T-cell (primary cell): ENCODE measurements at regions not wholly inside any gene's neighbourhood (a gene's known extent, or its start where the extent isn't known, plus 50 kb on each side); places are given as distances from the start of the nearest gene placed in this dataset.
"Not testable (repeated sequence)": the region's sequence is repeated elsewhere in the genome, so short reads cannot be mapped to it uniquely, and the experiment has no call there.

Experiments used
- ATAC-seq, 4 experiments: fragments of 200-7000 bp in 3 of 4; fragments of 150-1000 bp in 1 of 4; cut with Tn5 transposase; replicated peaks in 1 of 4; 1 replicate in 3 of 4; 2 replicates in 1 of 4; pipeline ENCODE4 v1.10.0; 2021; ENCODE audit warnings: moderate library complexity in 3 of 4, mild to moderate bottlenecking in 2 of 4, moderate number of reproducible peaks in 1 of 4
- CTCF ChIA-PET, 2 donors: fragments of 300-600 bp; sonication (Branson Sonifier 250); formaldehyde crosslinking; loops; one replicate each; lab custom pipeline; 2022; ENCODE audit warnings: antibody characterized with exemption in 2 of 2; lab: Charles Lee
- POLR2A ChIA-PET, 2 donors: fragments of 300-600 bp; sonication (Branson Sonifier 250); formaldehyde crosslinking; loops; one replicate each; lab custom pipeline; 2022; ENCODE audit warnings: antibody characterized with exemption in 2 of 2; lab: Charles Lee
- DNase-seq, 35 experiments: peaks; one replicate each; pipeline versions ENCODE4 v3.0.0 to v3.0.0-alpha.2; 2013 to 2023
- H3K27ac ChIP-seq: one replicate; pipeline ENCODE4 v1.5.1; 2013; ENCODE audit warnings: low read length
- H3K27me3 ChIP-seq, 2 experiments: replicated peaks in 1 of 2; 1 replicate in 1 of 2; 2 replicates in 1 of 2; pipeline versions ENCODE4 v1.6.1 to v1.7.0; 2013; ENCODE audit warnings: low read length in 1 of 2, mixed read lengths in 1 of 2; ENCODE audit not compliant: control insufficient read depth in 2 of 2, insufficient read depth in 2 of 2; ENCODE audit errors: extremely low read depth in 1 of 2
- H3K36me3 ChIP-seq, 2 donors: 1 replicate in 1 of 2; 2 replicates in 1 of 2; pipeline versions ENCODE4 v1.6.1 to v1.7.0; 2013; ENCODE audit warnings: low read length in 1 of 2; ENCODE audit not compliant: control insufficient read depth in 2 of 2, insufficient read depth in 1 of 2; ENCODE audit errors: extremely low read depth in 1 of 2
- H3K4me1 ChIP-seq, 2 experiments: 1 replicate in 1 of 2; 2 replicates in 1 of 2; pipeline versions ENCODE4 v1.6.1 to v1.7.0; 2013; ENCODE audit warnings: low read length in 2 of 2, mixed read lengths in 1 of 2; ENCODE audit not compliant: insufficient read depth in 2 of 2, control insufficient read depth in 1 of 2; ENCODE audit errors: extremely low read depth in 1 of 2
- H3K4me3 ChIP-seq, 2 donors: 1 replicate in 1 of 2; 2 replicates in 1 of 2; pipeline versions ENCODE4 v1.5.1 to v1.7.0; 2013; ENCODE audit warnings: mild to moderate bottlenecking in 2 of 2, low read length in 1 of 2, moderate library complexity in 1 of 2; ENCODE audit not compliant: control insufficient read depth in 1 of 2; ENCODE audit errors: extremely low read depth in 1 of 2
- H3K9me3 ChIP-seq: 2 replicates; pipeline ENCODE4 v1.7.0; 2013
- H3K27ac Mint-ChIP-seq, 2 donors: one replicate each; pipeline ENCODE4 v1.8.0; 2020 to 2021; ENCODE audit warnings: mild to moderate bottlenecking in 2 of 2, mixed read lengths in 2 of 2
- H3K27me3 Mint-ChIP-seq, 2 donors: one replicate each; pipeline ENCODE4 v1.8.0; 2021 to 2022; ENCODE audit warnings: mixed read lengths in 2 of 2
- H3K36me3 Mint-ChIP-seq: one replicate; pipeline ENCODE4 v1.8.0; 2021; ENCODE audit warnings: mixed read lengths
- H3K4me1 Mint-ChIP-seq, 3 donors: one replicate each; pipeline ENCODE4 v1.8.0; 2020 to 2022; ENCODE audit warnings: mixed read lengths in 3 of 3, mild to moderate bottlenecking in 1 of 3
- H3K4me3 Mint-ChIP-seq, 3 donors: one replicate each; pipeline ENCODE4 v1.8.0; 2020 to 2022; ENCODE audit warnings: mild to moderate bottlenecking in 3 of 3, mixed read lengths in 3 of 3, moderate library complexity in 3 of 3
- H3K9me3 Mint-ChIP-seq, 3 donors: one replicate each; pipeline ENCODE4 v1.8.0; 2020 to 2022; ENCODE audit warnings: mixed read lengths in 3 of 3
- WGBS: methylation state at CpG from one replicate; pipeline ENCODE4 v1.1.5; 2013; ENCODE audit warnings: missing lambda C conversion rate; ENCODE audit not compliant: insufficient coverage; 5-methylcytosine and 5-hydroxymethylcytosine counted together

DNA sequence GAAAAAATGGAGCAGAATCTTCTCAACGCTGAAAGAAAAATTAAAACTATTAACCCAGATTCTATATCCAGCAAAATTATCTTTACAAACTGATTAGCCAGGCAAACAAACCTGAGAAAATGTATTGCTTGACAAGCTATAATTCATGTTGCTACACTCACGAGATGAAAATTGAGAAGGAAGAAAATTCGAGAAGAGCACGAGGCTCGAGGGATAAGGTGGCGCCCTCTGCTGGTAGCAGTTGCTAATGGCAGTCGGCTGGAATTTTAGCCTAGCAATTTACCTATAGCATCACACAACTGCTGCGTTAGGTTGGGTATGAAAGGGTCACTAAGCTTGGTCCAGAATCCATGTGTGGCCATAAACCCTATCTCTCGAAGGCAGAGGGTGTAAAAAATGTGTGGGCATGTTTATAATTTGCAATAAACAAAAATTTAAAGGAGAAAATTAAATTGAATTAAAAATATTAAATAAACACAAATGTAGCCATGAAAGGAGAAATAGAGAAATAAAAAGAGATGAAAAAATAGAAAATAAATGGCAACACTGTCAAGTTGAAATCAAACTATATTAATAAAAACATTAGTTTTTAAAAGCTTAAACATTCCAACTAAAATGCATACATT lies 126.6 kb downstream of the PPP4R3C start:
- no peak overlapping the region for H3K27ac Mint-ChIP-seq
- no peak for ATAC-seq
- CTCF ChIA-PET: no interaction called here
- H3K9me3 Mint-ChIP-seq: peaks cover 0 to 3% (median 0%) of the 10 kb centered on the region in 3 donors
- Histone ChIP-seq H3K9me3 (no peaks in the 10 kb centered on the region), H3K4me3 (no peak overlapping the region), H3K36me3 (no peaks in the 10 kb centered on the region), H3K27ac (no peak overlapping the region), H3K27me3 (no peaks in the 10 kb centered on the region), H3K4me1 (no peaks in the 10 kb centered on the region)
- no CpG with 5 or more reads among the region's 9 CpGs for WGBS
- POLR2A ChIA-PET: no interaction called here
- H3K36me3 Mint-ChIP-seq: no peaks in the 10 kb centered on the region
- DNase-seq: peak in 9 of 35 experiments; percentile 2 to 29 (median 7)
- H3K4me1 Mint-ChIP-seq: no peaks in the 10 kb centered on the region
- H3K27me3 Mint-ChIP-seq: no peaks in the 10 kb centered on the region
- no peak overlapping the region for H3K4me3 Mint-ChIP-seq

DNA sequence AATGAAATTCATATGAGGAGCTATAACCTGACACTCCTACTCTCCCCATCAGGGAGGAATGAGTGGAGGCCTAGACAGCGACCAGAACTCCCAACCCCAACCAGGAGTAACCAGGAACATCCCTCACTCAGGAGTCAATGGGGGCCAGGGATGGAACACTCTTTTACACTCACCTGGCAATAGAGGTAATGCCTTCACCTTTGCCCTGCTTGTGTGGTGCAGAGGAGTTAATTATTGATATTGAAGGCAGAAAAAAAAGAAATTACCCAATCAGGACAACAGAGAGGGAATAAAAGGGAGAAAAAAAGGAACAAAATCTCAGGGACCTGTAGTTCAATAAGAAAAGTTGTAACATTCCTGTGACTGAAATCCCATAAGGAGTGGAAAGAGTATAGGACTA lies 141.5 kb downstream of the PPP4R3C start:
- Histone ChIP-seq H3K27me3 (no peaks in the 10 kb centered on the region), H3K4me1 (no peaks in the 10 kb centered on the region), H3K36me3 (no peaks in the 10 kb centered on the region), H3K4me3 (no peak overlapping the region), H3K27ac (no peak overlapping the region), H3K9me3 (no peaks in the 10 kb centered on the region)
- no peak for DNase-seq
- POLR2A ChIA-PET: no interaction called here
- no peaks in the 10 kb centered on the region for H3K27me3 Mint-ChIP-seq
- no peaks in the 10 kb centered on the region for H3K4me1 Mint-ChIP-seq
- CTCF ChIA-PET: no interaction called here
- no peak overlapping the region for H3K27ac Mint-ChIP-seq
- H3K36me3 Mint-ChIP-seq: no peaks in the 10 kb centered on the region
- H3K9me3 Mint-ChIP-seq: peaks cover 0 to 5% (median 0%) of the 10 kb centered on the region in 3 donors
- ATAC-seq: no peak
- H3K4me3 Mint-ChIP-seq: no peak overlapping the region
- no CpG with 5 or more reads among the region's 1 CpG for WGBS

- no peaks in the 10 kb centered on the region for H3K4me1 Mint-ChIP-seq
- peaks cover 0 to 4% (median 0%) of the 10 kb centered on the region in 3 donors for H3K9me3 Mint-ChIP-seq
- H3K27ac Mint-ChIP-seq: no peak overlapping the region
- ATAC-seq (no peak), DNase-seq (no peak)
- Histone ChIP-seq H3K4me1 (no peaks in the 10 kb centered on the region), H3K36me3 (no peaks in the 10 kb centered on the region), H3K27ac (no peak overlapping the region), H3K27me3 (no peaks in the 10 kb centered on the region), H3K9me3 (no peaks in the 10 kb centered on the region), H3K4me3 (no peak overlapping the region)
- H3K27me3 Mint-ChIP-seq: no peaks in the 10 kb centered on the region
- no peaks in the 10 kb centered on the region for H3K36me3 Mint-ChIP-seq
- CTCF ChIA-PET: no interaction called here
- POLR2A ChIA-PET: interaction anchor here in 1 of 2 donors (0.6 kb wide), 1 partner anchor 29 kb away, joined by 6 read pairs; no protein-coding TSS in a partner anchor
- no peak overlapping the region for H3K4me3 Mint-ChIP-seq
Observed at GRCh38 chrX:27309406-27309805, 153.7 kb downstream of the PPP4R3C start.

DNA sequence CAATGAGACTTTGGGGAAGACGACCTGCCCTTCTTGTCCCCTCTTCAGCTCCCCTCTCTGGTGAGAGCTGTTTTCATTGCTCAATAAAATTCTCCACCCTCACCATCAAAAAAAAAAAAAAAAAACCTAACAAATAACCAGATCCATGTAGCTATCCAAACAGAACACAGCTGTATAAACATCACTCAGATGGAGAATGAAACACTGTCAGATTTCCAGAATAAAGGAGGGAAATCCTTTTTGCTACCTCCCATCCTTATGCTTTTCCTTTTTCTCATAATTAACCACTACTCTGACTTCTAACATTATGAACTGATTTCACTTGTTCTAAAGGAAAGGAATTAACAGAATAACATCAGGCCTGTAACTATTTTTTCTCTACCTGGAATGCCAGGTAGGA lies 155.6 kb downstream of the PPP4R3C start:
- POLR2A ChIA-PET: no interaction called here
- WGBS: no CpG with 5 or more reads among the region's 1 CpG
- Histone ChIP-seq H3K4me3 (no peak overlapping the region), H3K36me3 (no peaks in the 10 kb centered on the region), H3K27me3 (no peaks in the 10 kb centered on the region), H3K4me1 (no peaks in the 10 kb centered on the region), H3K27ac (no peak overlapping the region), H3K9me3 (no peaks in the 10 kb centered on the region)
- DNase-seq (no peak), ATAC-seq (no peak)
- no peak overlapping the region for H3K27ac Mint-ChIP-seq
- H3K9me3 Mint-ChIP-seq: peaks cover 0 to 4% (median 0%) of the 10 kb centered on the region in 3 donors
- H3K36me3 Mint-ChIP-seq: no peaks in the 10 kb centered on the region
- H3K27me3 Mint-ChIP-seq: no peaks in the 10 kb centered on the region
- no peaks in the 10 kb centered on the region for H3K4me1 Mint-ChIP-seq
- H3K4me3 Mint-ChIP-seq: no peak overlapping the region
- CTCF ChIA-PET: no interaction called here

DNA sequence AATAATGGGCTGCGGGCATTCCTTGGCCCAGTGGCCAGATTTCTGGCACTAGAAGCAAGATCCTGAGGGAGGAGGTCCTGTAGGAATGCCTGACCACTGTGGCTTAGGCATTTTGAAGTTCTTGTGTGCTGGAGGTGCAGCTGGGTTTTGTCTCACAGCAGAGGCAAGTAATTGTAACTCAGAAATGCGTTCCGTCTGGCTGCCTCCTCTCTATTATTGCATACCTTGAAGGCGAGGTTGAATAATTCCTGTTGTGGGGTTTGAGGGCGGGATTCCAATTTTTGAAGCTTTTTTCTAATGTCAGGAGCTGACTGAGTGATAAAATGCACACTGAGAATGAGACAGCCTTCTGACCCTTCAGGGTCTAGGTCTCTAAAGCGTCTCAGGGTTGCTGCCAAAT lies 170.6 kb downstream of the PPP4R3C start:
- DNase-seq, H3K27ac Mint-ChIP-seq, H3K4me3 ChIP-seq, H3K27ac ChIP-seq, H3K36me3 Mint-ChIP-seq, H3K4me1 Mint-ChIP-seq, POLR2A ChIA-PET, H3K4me1 ChIP-seq, H3K4me3 Mint-ChIP-seq, CTCF ChIA-PET, ATAC-seq, H3K27me3 Mint-ChIP-seq, H3K36me3 ChIP-seq, H3K9me3 ChIP-seq, H3K9me3 Mint-ChIP-seq, H3K27me3 ChIP-seq: not testable (repeated sequence)
- WGBS: no CpG with 5 or more reads among the region's 6 CpGs

DNA sequence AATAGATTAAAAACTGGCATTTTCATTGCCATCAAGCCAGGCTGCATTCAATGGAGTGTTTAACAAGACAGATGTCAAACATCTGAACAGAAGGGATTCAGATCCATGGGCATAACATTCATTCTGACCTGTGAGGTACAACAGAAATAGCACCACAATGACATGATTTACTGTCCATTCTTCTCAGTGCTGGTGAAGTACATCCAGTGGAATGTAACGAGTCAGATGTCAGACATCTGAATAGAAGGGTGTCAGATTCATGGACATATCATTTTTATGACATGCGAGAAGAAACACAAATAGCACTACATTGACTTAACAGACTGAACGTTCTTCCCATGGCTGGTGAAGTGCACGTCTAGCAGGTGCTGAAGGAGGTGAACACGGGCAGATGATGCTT lies 186.4 kb downstream of the PPP4R3C start:
- WGBS: 100% methylated on average over 1 of the region's 5 CpGs
- no peak overlapping the region for H3K4me3 ChIP-seq
- ChIA-PET CTCF (no interaction called here), POLR2A (no interaction called here)
- ATAC-seq (no peak), DNase-seq (no peak)
- Mint-ChIP-seq H3K27ac (no peak overlapping the region), H3K9me3 (peaks cover 0 to 19% (median 3%) of the 10 kb centered on the region in 3 donors), H3K27me3 (peaks cover 0 to 4% of the 10 kb centered on the region in 2 donors), H3K4me3 (no peak overlapping the region), H3K4me1 (no peaks in the 10 kb centered on the region), H3K36me3 (no peaks in the 10 kb centered on the region)
- no peaks in the 10 kb centered on the region for H3K9me3 ChIP-seq
- no peaks in the 10 kb centered on the region for H3K4me1 ChIP-seq
- H3K36me3 ChIP-seq: no peaks in the 10 kb centered on the region
- H3K27me3 ChIP-seq: no peaks in the 10 kb centered on the region
- H3K27ac ChIP-seq: no peak overlapping the region

DNA sequence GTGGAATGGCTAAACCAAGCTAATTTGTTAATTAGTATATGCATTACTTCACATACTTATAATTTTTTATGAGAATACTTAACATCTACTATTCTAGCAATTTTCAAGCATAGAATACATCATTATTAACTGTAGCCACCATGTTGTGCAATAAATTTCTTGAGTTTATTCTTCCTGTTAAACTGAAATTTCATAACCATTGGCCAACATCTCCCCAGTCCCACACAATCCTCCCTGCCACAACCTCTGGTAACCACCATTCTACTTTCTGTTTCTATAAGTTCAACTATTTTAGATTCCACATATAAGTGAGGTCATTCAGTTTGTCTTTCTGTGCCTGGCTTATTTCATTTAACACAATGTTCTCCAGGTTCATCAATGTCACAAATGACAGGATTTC lies 208.5 kb downstream of the PPP4R3C start:
- Mint-ChIP-seq H3K27me3 (peaks cover 0 to 2% of the 10 kb centered on the region in 2 donors), H3K9me3 (peaks cover 0 to 6% (median 5%) of the 10 kb centered on the region in 3 donors), H3K4me1 (no peaks in the 10 kb centered on the region), H3K4me3 (no peak overlapping the region), H3K27ac (no peak overlapping the region), H3K36me3 (no peaks in the 10 kb centered on the region)
- ChIA-PET CTCF (no interaction called here), POLR2A (no interaction called here)
- ATAC-seq (no peak), DNase-seq (no peak)
- Histone ChIP-seq H3K27me3 (no peaks in the 10 kb centered on the region), H3K4me1 (no peaks in the 10 kb centered on the region), H3K36me3 (no peaks in the 10 kb centered on the region), H3K4me3 (no peak overlapping the region), H3K27ac (no peak overlapping the region), H3K9me3 (no peaks in the 10 kb centered on the region)
